GM21717 (cell line): ENCODE measurements at regions not wholly inside any gene's neighbourhood (a gene's known extent, or its start where the extent isn't known, plus 50 kb on each side); places are given as distances from the start of the nearest gene placed in this dataset.
"Not testable (repeated sequence)": the region's sequence is repeated elsewhere in the genome, so short reads cannot be mapped to it uniquely, and the experiment has no call there.

Source experiments
- ATAC-seq: cut with Tn5 transposase; IDR thresholded peaks from one replicate; pipeline ENCODE4 v1.9.1; 2021; ENCODE audit warnings: mild to moderate bottlenecking, moderate library complexity; ENCODE audit not compliant: unreplicated experiment

DNA sequence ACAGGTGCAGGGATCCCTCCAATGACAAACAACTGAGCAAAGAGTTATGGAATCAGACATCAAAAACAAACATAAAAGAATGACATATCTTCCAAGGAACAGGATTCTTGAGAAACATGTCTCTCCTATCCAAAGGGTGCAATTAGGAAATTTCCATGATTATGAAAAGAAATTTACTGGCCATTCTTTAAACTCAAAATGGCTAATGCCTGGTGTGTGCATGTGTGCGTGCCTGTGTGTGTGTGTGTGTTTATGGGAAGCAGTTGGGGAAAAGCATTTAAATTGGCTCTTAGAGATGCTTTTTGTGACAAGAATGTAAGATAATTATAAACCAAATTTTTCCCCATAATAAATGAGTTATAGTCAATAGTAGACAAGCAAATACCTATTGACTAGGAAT lies 320.5 kb upstream of the THBS1 start:
- no peak for ATAC-seq

DNA sequence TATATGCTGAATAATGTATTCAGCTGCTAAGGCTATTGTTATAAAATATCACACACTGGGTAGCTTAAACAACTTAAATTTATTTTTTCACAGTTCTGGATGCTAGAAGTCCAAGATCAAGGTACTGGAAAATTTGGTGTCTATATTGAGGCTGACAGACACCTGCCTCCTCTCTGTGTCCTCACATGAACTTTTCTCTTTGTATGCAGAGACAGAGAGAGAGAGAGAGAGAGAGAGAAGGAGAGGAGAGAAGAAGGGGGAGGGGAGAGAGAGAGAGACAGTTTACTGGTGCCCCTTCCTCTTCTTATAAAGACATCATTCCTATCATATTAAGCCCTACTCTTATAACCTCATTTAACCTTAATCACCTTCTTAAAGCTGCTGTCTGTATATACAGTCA lies 320.1 kb upstream of the THBS1 start:
- ATAC-seq, result no peak

DNA sequence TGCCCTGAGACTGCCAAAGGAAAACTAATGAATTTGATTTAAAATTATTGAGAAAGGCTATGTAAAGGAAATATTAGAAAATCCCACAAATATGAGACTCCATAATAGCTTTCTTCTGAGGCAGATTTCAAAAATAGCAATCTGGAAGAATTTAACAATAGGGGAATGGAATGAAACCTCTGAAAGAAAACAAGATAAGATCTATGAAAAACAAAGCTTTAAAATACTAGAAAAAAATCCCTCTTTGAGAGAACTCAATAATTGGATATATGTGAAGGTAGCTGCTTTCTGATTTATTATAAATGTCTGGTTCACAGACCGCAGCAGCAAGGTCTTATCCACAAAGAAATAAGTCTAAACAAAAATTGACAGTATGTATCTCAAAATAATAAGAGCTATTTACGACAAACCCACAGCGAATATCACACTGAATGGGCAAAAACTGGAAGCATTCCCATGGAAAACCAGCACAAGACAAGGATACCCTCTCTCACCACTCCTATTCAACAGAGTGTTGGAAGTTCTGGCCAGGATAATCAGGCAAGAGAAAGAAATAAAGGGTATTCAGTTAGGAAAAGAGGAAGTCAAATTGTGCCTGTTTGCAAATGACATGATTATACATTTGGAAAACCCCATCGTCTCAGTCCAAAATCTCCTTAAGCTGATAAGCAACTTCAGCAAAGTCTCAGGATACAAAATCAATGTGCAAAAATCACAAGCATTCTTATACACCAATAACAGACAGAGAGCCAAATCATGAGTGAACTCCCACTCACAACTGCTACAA lies 319.3 kb upstream of the THBS1 start:
- not testable (repeated sequence) for ATAC-seq

DNA sequence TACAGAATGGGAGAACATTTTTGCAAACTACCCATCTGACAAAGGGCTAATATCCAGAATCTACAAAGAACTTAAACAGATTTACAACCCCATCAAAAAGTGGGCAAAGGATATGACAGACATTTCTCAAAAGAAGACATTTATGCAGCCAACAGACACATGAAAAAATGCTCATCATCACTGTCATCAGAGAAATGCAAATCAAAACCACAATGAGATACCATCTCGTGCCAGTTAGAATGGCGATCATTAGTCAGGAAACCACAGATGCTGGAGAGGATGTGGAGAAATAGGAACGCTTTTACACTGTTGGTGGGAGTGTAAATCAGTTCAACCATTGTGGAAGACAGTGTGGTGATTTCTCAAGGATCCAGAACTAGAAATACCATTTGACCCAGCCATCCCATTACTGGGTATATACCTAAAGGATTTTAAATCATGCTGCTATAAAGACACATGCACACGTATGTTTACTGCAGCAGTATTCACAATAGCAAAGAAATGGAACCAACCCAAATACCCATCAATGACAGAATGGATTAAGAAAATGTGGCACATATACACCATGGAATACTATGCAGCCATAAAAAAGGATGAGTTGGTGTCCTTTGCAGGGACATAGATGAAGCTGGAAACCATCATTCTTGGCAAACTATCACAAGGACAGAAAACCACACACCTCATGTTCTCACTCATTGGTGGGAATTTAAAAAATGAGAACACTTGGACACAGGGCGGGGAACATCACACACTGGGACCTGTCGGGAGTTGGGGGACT lies 317.7 kb upstream of the THBS1 start:
- not testable (repeated sequence) for ATAC-seq

DNA sequence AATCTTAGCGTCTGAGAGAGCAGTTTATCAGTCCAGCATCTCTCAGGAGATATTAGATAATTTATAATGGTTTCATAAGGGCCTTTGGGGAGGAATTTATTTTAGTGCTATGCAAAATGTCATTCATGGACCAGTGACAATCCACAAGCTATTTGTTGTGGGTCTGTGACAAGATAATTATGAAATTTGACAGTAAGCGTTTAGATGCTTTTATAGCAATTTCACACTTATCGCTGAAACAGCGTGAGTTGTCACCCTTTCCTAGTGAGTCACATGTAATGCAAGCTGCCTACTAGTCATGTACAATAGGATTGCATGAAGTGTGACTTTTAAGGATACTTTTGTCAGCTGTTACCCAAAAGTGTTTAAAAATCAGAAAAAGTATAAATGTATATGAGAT lies 315.6 kb upstream of the THBS1 start:
- no peak for ATAC-seq

DNA sequence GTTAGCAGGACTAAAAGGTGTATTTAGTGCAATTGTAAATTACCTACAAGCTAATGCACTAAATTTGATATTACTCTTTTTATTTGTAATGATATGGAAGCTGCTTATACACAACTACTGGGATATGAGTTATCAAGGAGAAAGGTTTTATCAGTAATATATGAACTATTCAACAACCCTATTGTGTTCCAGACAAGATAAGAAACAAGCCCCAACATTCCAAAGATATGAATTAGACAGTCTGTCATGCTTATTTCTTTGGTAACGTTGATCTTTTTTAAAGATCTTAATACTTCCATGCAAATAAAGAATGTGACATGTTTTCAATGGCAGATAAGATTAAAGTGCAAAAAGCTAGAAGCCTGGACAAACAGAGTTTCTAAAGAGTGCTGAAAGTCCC lies 314.0 kb upstream of the THBS1 start:
- ATAC-seq, result no peak

DNA sequence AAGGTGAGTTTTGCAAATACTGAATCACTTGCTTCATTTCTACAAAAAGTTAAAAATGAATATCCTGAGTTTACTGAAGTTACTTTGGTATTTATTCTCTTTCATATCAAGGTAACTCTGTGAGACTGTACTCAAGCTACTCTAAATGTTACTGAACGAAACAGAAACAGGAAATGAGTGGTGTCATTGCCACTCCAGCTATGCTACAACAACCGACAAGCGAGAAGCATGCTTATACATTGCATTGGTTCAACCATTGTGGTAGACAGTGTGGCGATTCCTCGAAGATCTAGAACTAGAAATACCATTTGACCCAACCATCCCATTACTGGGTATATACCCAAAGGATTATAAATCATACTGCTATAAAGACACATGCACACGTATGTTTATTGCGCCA lies 313.2 kb upstream of the THBS1 start:
- no peak for ATAC-seq

DNA sequence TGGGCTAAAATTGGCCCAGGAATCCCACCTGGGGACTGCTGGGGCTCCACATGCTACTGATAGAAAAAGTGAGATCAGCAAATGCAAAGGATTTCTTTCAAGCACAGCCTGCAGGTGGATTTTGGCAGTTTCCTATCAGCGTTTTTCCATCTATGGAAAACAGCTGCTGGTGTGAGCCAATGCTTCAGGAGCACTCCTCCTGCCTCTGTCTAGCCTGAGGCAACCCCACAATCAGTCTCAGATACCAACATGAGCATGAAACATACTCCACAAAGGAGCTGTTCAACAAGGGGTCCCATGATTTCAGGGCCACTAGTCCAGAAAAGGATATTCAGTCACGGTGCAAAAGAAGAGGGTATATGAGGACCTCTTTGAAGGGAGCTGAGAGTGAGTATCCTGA lies 311.5 kb upstream of the THBS1 start:
- no peak for ATAC-seq

DNA sequence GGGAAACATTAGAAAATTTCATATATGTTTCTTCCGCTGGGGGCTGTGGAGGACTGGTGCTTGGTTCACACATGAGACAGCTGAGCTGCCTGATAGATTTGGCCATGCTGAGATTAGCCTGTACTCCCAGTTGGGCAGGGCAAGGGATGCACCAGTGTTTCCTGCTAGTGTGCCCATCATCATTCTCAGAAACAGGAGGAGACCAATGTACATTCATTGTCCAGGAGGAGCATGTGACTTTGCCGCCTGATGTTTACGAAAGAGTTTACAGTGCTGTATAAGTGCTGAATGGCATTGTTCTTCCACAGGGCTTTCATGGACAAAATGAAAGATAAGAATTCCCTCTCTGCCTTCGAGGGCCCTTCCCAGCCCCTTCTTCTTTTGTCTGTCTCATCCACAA lies 311.1 kb upstream of the THBS1 start:
- ATAC-seq, result no peak

DNA sequence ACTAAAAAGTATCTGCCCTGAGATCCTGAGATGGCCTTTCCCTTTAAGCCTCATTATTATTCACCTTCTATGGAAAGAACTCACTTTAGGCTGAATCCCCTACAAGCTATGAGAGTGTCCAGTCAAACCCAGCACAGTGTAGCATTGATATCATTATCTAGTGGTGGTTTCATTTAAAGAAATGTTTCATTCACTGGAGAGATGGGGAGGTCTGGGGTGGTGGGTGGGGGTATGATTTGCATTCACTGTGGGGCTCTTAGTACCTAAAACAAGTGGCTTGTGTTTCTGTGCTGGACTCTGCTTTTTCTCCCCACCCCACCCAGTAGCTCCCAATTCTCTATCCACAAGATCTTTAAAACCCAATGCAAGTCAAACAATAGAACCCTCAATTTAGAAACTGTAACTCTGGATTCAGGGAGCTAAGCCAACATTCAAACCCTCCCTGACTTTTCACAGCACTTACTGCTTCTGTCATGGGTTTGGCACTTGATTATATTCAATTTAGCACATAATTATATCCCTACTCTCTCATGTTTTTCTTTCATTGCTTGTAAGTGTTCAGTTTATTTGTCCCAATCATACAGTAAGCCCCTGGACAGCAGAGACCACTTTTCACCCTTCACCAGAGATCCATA lies 310.5 kb upstream of the THBS1 start:
- ATAC-seq, result no peak

DNA sequence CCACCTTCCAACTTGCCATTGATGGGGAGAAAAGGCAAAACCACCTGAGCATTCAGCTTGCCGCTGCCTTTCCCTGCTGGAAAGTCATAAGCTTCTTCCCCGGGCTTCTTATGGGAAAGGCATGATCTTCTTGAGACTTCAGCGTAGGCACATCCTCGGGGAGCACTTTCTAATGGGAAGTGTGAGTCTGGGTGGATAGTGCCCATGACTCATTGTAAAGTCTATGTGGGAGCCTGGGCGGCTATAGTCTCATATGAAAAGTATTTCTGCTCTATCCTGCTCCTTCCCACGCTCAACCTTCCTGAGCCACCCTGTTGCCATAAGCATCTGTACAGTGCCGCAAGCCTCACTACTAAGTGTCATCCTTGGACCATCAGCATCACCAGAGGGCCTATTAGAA lies 309.9 kb upstream of the THBS1 start:
- no peak for ATAC-seq

DNA sequence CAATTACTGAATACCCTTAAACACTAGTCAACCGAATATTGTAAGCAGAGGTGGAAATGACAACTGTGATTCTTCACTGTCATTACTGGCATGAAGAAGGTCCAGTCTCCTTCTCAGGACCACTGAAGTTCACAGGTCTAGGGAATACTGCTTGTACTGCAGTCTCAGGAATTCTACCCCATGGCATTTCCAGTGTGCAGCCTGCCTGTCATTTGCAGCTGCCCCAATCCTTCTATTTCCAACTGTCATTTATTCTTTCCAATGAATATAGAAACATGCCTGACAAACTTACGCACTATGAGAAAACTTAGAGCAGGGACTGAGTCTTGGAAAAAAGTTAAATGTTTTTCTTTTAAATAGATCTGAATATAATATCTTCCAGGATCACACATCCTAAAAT lies 308.0 kb upstream of the THBS1 start:
- no peak for ATAC-seq

DNA sequence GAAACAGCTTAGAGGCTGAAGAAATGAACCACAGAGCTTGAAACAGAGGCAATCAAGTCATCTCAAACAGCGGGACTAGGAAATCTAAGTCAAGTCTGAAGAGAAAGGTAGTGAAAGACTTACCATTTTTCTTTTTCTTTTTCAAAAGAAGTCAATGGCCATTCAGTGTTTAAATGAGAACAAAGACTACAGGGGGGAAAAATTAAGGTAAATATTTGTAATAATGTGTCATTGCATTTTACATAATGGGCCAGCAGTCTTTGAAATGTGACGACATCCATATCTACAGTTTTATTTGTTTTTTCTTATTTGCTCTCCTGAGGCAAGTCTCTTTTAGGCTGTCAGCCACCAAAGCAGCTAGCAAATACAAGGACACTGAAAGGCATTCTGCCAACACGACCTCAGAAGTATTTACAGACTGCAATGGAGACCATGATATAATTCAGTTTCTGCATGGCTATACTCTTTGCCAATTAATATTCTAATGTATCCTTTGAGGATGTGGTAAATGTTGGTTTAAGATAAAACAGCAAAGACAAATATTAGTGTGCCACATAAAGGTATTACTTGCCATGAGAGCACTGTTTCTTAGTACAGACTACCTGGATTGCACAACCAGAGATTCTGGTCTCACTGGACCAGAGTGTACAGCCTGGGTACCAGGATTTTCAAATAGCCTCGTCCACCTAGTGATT lies 307.0 kb upstream of the THBS1 start:
- ATAC-seq, result no peak

DNA sequence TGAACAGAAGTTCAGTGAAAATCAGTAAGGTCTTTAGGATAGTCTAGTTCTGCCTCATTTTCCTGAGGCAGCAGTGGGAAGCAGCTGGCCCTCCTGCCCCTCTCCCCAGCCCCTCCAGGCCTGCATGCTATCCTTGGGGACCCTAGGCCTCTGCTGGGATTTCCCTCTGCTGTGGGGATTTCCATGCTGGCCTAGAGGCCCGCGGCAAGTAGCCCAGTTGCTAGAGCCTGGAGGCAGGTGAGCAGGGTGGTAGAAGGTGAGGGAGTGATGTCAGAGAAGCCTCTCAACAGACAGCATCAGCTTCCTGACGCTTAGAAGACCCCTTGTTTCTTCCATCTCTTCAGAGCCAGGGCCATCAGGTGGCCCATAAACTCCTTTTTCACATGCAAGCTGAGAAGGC lies 305.8 kb upstream of the THBS1 start:
- no peak for ATAC-seq

DNA sequence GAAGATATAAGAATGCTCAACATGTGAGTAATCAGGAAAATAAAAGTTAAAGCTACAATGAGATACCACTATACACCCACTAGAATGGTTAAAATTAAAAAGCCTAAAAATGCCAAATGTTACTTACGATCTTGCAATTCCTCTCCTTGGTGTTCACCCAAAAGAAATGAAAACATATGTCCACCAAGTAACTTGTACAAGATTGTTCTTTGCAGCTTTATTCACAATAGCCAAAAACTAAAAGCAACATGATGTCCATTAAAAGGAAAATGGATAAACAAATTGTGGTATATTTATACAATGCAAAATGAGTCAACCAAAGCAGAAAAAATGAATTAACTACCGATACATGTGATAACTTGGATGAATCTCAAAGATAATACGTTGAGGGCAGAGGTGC lies 301.6 kb upstream of the THBS1 start:
- no peak for ATAC-seq

DNA sequence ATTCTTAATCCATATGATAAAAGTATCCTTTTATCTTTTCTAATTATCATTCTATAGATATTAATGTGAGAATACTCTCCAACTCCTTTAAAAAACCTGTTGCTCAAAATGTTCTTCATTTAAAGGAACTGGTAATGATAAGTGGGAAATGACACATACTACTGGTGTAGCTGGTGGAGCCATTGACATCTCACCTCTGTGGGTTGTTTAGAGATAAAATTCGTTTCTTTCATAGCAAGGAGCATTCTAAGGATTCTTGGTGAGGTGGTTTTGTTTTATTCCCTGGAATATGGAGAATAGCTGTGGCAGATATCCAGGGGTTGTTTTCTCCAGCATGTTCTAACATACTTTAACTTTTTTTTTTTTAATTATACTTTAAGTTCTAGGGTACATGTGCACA lies 299.8 kb upstream of the THBS1 start:
- ATAC-seq, result no peak

DNA sequence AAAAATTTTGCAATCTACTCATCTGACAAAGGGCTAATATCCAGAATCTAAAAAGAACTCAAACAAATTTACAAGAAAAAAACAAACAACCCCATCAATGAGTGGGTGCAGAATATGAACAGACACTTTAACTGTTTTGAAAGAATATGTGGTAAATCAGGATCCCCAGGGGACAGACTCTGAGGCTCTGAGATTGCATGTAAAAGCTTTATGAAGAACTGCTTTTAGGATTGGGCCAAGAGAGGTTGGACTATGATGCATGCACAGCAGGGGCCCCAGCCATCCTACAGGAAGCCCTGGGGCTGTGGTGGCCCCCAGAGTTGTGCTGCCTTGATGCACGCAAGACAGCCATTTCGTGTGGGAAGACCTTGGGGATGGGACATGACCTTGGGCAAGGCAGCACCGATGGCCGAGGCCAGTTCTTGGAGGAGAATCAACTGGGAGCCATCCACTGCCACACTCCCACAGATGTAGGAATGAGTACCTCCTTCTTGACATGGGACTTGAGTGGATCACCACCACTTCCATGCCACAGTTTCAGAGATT lies 298.1 kb upstream of the THBS1 start:
- no peak for ATAC-seq

DNA sequence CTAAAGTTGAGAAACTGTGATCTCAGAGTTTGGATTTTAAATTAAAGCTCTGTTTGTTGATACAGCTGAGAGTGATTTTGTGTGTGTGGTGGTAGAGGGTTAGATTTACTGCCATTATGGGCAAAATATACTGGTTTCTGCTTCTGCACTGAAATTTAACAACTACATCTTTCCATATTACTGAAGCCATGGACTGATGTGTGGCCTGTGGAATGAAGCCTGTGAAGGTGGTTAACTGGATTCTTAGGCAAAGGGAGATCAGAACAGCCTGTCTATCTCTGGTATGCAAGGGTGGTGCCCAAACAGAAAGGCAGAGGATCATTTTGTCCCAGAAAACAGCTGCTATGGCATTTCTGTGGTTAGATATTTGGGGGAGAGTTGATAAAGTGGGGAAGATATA lies 297.3 kb upstream of the THBS1 start:
- no peak for ATAC-seq

DNA sequence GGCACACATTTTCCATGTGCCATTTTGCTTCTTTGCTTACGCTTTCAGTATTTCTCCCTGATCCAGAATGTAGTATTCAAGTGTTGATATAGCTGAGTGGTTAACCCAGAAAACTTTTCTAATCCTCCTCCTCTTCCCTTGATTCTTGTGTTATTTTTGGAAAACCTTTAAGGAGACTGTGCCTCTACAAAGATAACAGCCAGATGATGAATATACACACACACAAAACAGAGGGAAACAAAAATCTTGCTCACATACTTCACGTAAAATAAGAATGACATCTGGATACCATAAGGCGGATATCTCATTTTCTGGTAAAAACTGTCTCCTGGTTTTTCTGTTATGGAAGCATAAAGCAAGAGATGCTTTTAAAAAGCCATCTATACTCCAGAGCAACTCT lies 295.8 kb upstream of the THBS1 start:
- ATAC-seq, result no peak

DNA sequence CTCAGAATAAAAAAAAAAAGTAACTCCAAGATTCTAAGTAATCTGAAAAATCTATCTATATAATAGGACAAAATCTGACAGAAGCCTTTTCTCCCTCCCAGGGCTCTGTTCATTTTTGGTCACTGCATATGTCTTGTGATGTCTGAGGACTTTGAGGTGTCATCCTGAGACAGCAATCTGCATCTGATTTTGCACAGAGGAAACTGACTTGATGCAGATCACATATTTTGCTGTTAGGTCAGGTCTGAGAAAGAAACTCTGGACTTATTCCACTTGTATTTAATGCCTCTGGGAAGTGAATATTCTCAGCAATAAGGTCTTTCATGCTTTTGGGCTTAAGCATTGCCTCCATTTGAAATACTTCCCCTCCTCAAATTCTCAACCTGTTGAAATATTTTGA lies 295.2 kb upstream of the THBS1 start:
- ATAC-seq, result no peak

DNA sequence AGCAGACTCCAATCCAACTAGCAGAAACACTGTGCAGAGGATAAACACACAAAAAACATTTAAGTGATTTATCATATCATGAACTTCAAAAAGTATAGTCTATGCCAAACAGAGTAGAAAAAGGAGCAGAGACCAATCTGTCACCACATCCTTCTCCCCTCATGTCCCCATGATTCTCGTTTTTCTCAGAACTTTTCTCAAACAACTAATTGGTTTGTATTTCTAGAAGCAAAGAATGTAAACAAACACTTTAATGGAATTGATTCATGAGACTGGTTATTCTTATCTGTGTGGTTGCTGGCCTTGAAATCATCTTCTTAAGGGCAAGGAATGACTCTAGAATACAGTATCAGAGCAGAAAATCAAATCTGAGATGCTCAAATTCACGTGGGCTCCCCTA lies 294.2 kb upstream of the THBS1 start:
- ATAC-seq, result no peak
